ENCODE measurements at regions not wholly inside any gene's neighbourhood (a gene's known extent, or its start where the extent isn't known, plus 50 kb on each side); places are given as distances from the start of the nearest gene placed in this dataset.

DNA sequence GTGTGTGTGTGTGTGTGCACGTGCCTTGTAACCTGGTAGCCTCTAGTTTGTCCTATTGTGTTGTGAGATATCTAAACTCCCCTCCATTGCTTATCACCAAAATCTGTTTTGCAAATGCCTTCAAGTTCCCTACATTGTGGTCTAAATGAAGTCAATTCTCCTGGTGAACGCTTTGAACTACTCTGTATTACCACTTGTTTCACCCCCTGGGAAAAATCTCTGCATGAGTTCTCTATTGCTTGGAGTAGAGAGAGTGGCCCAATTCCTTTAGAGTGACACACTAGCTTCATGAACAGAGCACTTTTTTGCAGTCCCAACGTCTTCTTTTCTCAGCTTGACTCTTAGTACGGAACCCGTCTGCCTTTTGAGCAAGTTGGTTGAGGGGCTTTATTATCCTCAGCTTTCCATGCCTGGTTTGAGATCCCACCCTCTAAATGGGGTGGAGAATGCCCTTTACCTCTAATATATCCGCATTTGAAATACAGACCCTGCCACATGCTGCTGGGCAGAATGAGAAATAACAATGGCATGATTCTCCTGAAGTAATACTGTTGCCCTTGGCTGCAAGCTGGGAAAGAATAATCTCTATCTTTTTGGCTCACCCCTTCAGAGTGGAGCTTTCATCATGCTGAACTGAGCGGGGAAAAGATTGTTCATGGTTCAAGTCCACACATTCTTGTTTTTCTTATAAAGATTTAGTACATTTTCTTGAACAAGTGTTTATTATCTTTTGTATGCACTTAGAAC is 2545.3 kb downstream of the PCDH9 start:
- no peak overlapping the region for H3K27ac ChIP-seq (ENCODE audit: low read length)
- DNase-seq (ENCODE audit: low read depth, low spot score) = peak; percentile 52

DNA sequence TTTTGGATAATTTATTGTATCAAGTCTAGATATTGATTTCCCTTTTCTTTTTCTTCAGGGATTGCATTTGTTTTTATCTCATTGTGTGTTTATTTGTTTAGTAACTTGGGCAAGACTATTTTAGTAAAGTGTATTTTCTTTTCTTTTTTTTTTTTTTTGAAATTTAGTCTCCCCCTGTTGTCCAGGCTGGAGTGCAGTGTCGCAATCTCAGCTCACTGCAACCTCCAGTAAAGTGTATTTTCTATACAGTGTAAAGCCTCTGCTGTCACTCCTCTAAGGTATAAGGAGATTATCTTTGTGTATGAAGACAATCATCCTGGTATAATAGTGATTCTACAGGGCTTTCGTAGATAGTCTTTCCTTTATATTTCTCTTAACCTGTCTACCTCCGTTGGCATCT is 2546.0 kb downstream of the PCDH9 start:
- WGBS (ENCODE audit: insufficient coverage, insufficient read length) = no CpG with 5 or more reads among the region's 3 CpGs
- Histone ChIP-seq H3K4me3 (ENCODE audit: low read length) (no peak overlapping the region), H3K27ac (ENCODE audit: low read length) (no peak overlapping the region), H3K36me3 (ENCODE audit: control insufficient read depth, insufficient read depth, low read length) (no peaks in the 10 kb centered on the region), H3K4me1 (ENCODE audit: control insufficient read depth, insufficient read depth, low read length) (peaks cover 2% of the 10 kb centered on the region; the same call in 1 of the 2 replicates), H3K9me3 (ENCODE audit: control insufficient read depth, insufficient read depth, low read length) (no peaks in the 10 kb centered on the region), H3K27me3 (ENCODE audit: control insufficient read depth, insufficient read depth, low read length) (no peaks in the 10 kb centered on the region)
- no peak for DNase-seq (ENCODE audit: low read depth, low spot score)

More for the DNA sequence above, 2545.3 kb downstream of the PCDH9 start:
- H3K4me1 ChIP-seq (ENCODE audit: control insufficient read depth, insufficient read depth, low read length) = peaks cover 2% of the 10 kb centered on the region; the same call in 1 of the 2 replicates
- no peak overlapping the region for H3K4me3 ChIP-seq (ENCODE audit: low read length)
- H3K9me3 ChIP-seq (ENCODE audit: control insufficient read depth, insufficient read depth, low read length) = no peaks in the 10 kb centered on the region
- no peaks in the 10 kb centered on the region for H3K36me3 ChIP-seq (ENCODE audit: control insufficient read depth, insufficient read depth, low read length)
- no CpG with 5 or more reads among the region's 7 CpGs for WGBS (ENCODE audit: insufficient coverage, insufficient read length)
- H3K27me3 ChIP-seq (ENCODE audit: control insufficient read depth, insufficient read depth, low read length) = no peaks in the 10 kb centered on the region

DNA sequence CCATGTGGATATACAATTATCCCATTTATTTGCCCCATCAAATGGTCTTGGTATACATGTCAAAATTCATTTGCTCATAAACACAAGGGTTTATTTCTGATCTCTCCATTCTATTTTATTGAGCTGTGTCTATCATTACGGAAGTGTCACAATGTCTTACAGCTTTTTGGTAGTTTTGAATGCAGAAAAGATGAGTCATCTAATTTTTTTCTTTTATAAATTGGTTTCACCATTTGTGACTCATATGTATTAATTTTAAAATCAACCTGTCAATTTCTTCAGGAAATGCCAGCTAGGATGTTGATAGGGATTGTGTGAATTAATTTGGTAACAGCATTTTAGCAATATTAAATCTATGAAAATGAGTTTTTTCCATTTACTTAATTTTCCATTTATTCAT is 2549.4 kb downstream of the PCDH9 start:
- WGBS (ENCODE audit: insufficient coverage, insufficient read length) = no CpG with 5 or more reads among the region's 1 CpG
- no peak for DNase-seq (ENCODE audit: low read depth, low spot score)
- H3K36me3 ChIP-seq (ENCODE audit: control insufficient read depth, insufficient read depth, low read length) = no peaks in the 10 kb centered on the region
- no peaks in the 10 kb centered on the region for H3K27me3 ChIP-seq (ENCODE audit: control insufficient read depth, insufficient read depth, low read length)
- H3K27ac ChIP-seq (ENCODE audit: low read length) = no peak overlapping the region
- H3K4me1 ChIP-seq (ENCODE audit: control insufficient read depth, insufficient read depth, low read length) = peaks cover 2% of the 10 kb centered on the region; the same call in 1 of the 2 replicates
- no peak overlapping the region for H3K4me3 ChIP-seq (ENCODE audit: low read length)
- no peaks in the 10 kb centered on the region for H3K9me3 ChIP-seq (ENCODE audit: control insufficient read depth, insufficient read depth, low read length)

DNA sequence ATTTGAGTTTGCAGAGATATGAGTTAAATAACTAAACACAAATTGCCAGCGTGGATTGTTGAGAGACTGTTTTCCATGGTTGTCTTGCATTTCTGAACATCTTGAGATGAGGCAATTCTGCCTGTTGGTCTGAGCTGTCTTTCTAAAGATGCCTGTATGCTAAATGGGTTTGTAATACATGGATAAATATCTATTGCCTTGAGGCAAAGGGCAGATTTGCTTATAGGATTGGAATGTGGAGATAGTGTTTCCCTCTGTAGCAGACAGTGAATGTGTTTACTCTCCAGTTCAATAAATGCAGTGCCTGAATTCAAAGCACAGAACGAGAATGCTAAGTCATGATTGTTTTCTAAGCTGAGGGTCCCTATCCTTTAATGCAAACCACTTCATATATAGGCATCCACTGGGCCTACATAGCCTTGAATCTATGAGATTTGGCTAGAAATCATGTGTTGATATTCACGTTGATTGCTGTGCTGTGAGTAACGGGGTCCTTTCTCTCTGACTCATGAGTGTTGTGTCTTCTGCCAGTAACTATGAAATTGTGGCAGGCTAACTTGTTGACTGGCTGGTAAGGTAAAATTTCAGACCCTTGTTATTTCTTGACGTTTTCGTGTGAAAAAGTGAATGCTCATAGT is 2554.8 kb downstream of the PCDH9 start:
- no peak overlapping the region for H3K27ac ChIP-seq (ENCODE audit: low read length)
- no peak for DNase-seq (ENCODE audit: low read depth, low spot score)
- no CpG with 5 or more reads among the region's 6 CpGs for WGBS (ENCODE audit: insufficient coverage, insufficient read length)
- no peaks in the 10 kb centered on the region for H3K27me3 ChIP-seq (ENCODE audit: control insufficient read depth, insufficient read depth, low read length)
- H3K36me3 ChIP-seq (ENCODE audit: control insufficient read depth, insufficient read depth, low read length) = no peaks in the 10 kb centered on the region
- H3K9me3 ChIP-seq (ENCODE audit: control insufficient read depth, insufficient read depth, low read length) = no peaks in the 10 kb centered on the region
- no peaks in the 10 kb centered on the region for H3K4me1 ChIP-seq (ENCODE audit: control insufficient read depth, insufficient read depth, low read length)
- H3K4me3 ChIP-seq (ENCODE audit: low read length) = no peak overlapping the region

DNA sequence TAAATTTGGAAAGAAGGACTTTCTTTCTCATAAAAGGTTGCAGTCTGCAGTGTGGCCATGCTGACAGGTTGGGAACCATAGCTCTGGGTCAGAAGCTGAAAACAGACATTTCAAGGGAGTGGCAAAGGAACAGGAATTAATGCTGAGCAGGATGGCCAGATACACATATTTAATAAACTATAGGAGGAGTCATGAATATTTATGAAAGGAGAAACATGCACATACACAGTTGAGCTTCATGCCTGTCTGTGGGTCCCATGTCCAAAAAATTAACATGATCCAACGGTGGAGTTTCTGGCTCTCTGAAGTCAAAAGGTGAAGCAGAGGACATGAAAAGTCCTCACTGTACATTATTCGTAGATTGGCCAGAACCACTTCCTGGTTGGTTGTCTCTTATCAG is 2556.0 kb downstream of the PCDH9 start:
- H3K27me3 ChIP-seq (ENCODE audit: control insufficient read depth, insufficient read depth, low read length) = no peaks in the 10 kb centered on the region
- DNase-seq (ENCODE audit: low read depth, low spot score) = no peak
- no peaks in the 10 kb centered on the region for H3K9me3 ChIP-seq (ENCODE audit: control insufficient read depth, insufficient read depth, low read length)
- no peaks in the 10 kb centered on the region for H3K36me3 ChIP-seq (ENCODE audit: control insufficient read depth, insufficient read depth, low read length)
- no peak overlapping the region for H3K4me3 ChIP-seq (ENCODE audit: low read length)
- WGBS (ENCODE audit: insufficient coverage, insufficient read length) = no CpG with 5 or more reads among the region's 2 CpGs
- no peaks in the 10 kb centered on the region for H3K4me1 ChIP-seq (ENCODE audit: control insufficient read depth, insufficient read depth, low read length)
- H3K27ac ChIP-seq (ENCODE audit: low read length) = no peak overlapping the region

DNA sequence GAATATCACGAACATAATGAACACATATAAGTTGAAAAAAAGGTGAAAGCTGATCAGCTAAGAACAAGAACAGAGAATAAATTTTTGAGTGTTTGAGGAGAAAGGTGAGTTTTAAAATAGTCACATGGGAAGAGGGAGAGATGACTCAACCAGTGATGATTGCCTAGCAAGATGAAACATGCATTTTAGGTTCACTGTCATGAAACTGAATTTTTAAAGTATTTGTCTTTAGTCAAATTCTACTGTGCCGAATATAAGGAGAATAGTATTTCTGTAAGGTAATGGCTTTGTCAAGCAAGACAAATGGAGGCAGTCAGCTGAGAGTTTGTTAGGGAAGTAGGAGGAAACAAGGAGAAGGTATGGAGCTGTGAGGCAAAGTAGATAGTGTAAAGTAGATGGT is 2557.4 kb downstream of the PCDH9 start:
- Histone ChIP-seq H3K9me3 (ENCODE audit: control insufficient read depth, insufficient read depth, low read length) (no peaks in the 10 kb centered on the region), H3K36me3 (ENCODE audit: control insufficient read depth, insufficient read depth, low read length) (no peaks in the 10 kb centered on the region), H3K27ac (ENCODE audit: low read length) (no peak overlapping the region), H3K27me3 (ENCODE audit: control insufficient read depth, insufficient read depth, low read length) (no peaks in the 10 kb centered on the region), H3K4me3 (ENCODE audit: low read length) (no peak overlapping the region), H3K4me1 (ENCODE audit: control insufficient read depth, insufficient read depth, low read length) (no peaks in the 10 kb centered on the region)
- no CpG with 5 or more reads among the region's 2 CpGs for WGBS (ENCODE audit: insufficient coverage, insufficient read length)
- DNase-seq (ENCODE audit: low read depth, low spot score) = no peak

DNA sequence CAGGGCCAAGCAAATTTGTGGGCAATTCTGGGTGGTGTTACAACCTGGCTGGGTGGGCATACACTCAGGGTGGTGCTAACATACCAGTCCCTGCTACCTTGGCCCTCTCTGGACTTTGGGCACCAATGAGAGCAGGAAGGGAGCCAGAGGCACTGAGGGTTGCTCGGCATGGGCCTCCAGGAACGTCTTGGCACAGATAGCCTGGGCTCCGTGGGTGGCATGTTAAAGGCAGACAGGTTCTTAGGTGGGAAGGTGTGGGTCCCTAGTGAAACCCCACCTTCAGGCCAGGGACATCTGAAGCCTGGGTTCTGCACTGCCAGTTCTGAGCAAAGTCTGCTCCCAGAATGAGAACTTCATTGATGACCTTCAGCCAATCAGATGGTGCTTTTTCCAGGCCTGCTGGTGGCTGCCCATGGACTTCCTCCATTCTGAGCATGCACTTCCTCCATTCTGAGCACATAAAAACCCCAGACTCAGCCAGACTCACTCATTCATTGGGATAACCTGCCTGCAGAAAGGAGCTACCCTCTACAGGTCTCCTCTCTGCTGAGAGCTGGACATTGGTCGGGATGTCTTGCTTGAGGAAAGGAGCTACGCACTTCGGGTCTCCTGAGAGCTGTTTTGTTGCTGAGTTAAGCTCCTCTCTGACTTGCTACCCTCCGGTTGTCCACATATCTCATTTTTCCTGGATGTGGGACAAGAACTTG is 2567.1 kb downstream of the PCDH9 start:
- 0 out of 2 replicates have a peak, but pooled peaks cover 1% of the 10 kb centered on the region for H3K4me1 ChIP-seq (ENCODE audit: control insufficient read depth, insufficient read depth, low read length)
- no peak for DNase-seq (ENCODE audit: low read depth, low spot score)
- no peaks in the 10 kb centered on the region for H3K27me3 ChIP-seq (ENCODE audit: control insufficient read depth, insufficient read depth, low read length)
- no peaks in the 10 kb centered on the region for H3K9me3 ChIP-seq (ENCODE audit: control insufficient read depth, insufficient read depth, low read length)
- no peak overlapping the region for H3K4me3 ChIP-seq (ENCODE audit: low read length)
- no peaks in the 10 kb centered on the region for H3K36me3 ChIP-seq (ENCODE audit: control insufficient read depth, insufficient read depth, low read length)
- WGBS (ENCODE audit: insufficient coverage, insufficient read length) = no CpG with 5 or more reads among the region's 7 CpGs
- no peak overlapping the region for H3K27ac ChIP-seq (ENCODE audit: low read length)

DNA sequence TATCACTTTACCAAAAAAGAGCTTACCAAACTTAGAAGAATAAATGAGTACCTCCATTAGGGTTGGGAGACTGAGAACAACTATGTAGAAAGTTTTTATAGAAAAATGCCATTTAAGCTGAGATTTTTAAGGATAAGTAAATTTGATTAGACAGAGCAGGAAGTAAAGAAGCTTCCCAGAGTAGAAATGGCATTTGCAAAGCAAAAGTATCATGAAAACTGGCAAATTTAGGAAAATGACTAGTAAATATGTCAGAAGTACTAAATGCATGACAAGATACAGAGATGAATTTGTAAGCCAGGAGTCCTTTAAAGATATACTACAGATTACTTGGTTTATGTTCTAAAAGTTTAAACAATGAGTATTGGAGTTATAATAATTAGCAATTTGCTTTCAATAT is 2581.8 kb downstream of the PCDH9 start:
- no peak for DNase-seq (ENCODE audit: low read depth, low spot score)
- no peaks in the 10 kb centered on the region for H3K9me3 ChIP-seq (ENCODE audit: control insufficient read depth, insufficient read depth, low read length)
- H3K36me3 ChIP-seq (ENCODE audit: control insufficient read depth, insufficient read depth, low read length) = no peaks in the 10 kb centered on the region
- no peak overlapping the region for H3K4me3 ChIP-seq (ENCODE audit: low read length)
- H3K27ac ChIP-seq (ENCODE audit: low read length) = no peak overlapping the region
- no peaks in the 10 kb centered on the region for H3K4me1 ChIP-seq (ENCODE audit: control insufficient read depth, insufficient read depth, low read length)
- no peaks in the 10 kb centered on the region for H3K27me3 ChIP-seq (ENCODE audit: control insufficient read depth, insufficient read depth, low read length)

DNA sequence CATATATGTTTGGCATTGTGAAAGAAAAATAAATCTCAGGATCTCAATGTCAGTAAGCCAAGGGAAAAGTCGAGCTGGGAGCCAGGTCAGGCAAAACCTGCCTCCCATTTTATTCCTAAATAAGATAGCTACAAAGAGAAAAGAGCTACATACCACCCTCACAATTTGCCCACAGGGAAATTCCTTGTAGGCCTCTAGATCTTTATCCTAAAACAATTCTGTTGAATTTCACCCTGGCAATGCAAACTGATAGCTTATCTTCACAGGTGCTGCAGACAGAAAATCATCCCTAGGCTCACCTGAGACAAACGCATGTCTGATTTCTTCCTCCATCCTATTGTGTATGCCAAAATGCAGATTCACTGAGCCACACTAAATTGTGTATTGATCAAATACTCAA is 2587.1 kb downstream of the PCDH9 start:
- Histone ChIP-seq H3K27me3 (ENCODE audit: control insufficient read depth, insufficient read depth, low read length) (no peaks in the 10 kb centered on the region), H3K36me3 (ENCODE audit: control insufficient read depth, insufficient read depth, low read length) (no peaks in the 10 kb centered on the region), H3K9me3 (ENCODE audit: control insufficient read depth, insufficient read depth, low read length) (no peaks in the 10 kb centered on the region), H3K27ac (ENCODE audit: low read length) (no peak overlapping the region), H3K4me3 (ENCODE audit: low read length) (no peak overlapping the region), H3K4me1 (ENCODE audit: control insufficient read depth, insufficient read depth, low read length) (no peaks in the 10 kb centered on the region)
- DNase-seq (ENCODE audit: low read depth, low spot score) = no peak
- no CpG with 5 or more reads among the region's 2 CpGs for WGBS (ENCODE audit: insufficient coverage, insufficient read length)

DNA sequence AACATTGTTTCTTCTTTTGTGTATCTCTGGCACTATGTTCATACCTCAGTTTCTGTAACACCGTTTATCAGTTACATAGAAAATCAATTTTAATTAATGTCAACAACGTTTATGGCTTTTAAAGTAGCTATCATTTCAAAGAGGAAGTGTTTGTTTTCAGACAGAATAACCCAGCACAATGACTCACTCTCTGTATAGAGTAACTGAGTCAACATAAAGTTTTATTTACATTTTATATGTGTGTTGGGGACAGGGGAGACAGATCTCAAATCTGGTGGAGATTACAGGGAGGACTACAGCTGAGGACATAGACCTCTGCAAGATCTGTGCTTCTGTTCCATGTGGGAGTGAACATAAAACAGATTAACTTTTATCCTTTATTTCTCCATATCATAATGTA is 2590.1 kb downstream of the PCDH9 start:
- WGBS (ENCODE audit: insufficient coverage, insufficient read length) = no CpG with 5 or more reads among the region's 2 CpGs

More for the DNA sequence above, 2590.1 kb downstream of the PCDH9 start:
- no peak overlapping the region for H3K27ac ChIP-seq (ENCODE audit: low read length)
- H3K4me1 ChIP-seq (ENCODE audit: control insufficient read depth, insufficient read depth, low read length) = no peaks in the 10 kb centered on the region
- H3K9me3 ChIP-seq (ENCODE audit: control insufficient read depth, insufficient read depth, low read length) = no peaks in the 10 kb centered on the region
- no peaks in the 10 kb centered on the region for H3K27me3 ChIP-seq (ENCODE audit: control insufficient read depth, insufficient read depth, low read length)
- no peak overlapping the region for H3K4me3 ChIP-seq (ENCODE audit: low read length)
- H3K36me3 ChIP-seq (ENCODE audit: control insufficient read depth, insufficient read depth, low read length) = no peaks in the 10 kb centered on the region
- DNase-seq (ENCODE audit: low read depth, low spot score) = no peak

Measured in iPS DF 6.9 (cell line).